ENCODE measurements at regions not wholly inside any gene's neighbourhood (a gene's known extent, or its start where the extent isn't known, plus 50 kb on each side); places are given as distances from the start of the nearest gene placed in this dataset.

- Mint-ChIP-seq H3K4me3 (no peak overlapping the region), H3K9me3 (peaks cover 0 to 3% of the 10 kb centered on the region in 2 donors), H3K4me1 (ENCODE audit: low read depth in 2 of 2) (no peaks in the 10 kb centered on the region), H3K36me3 (ENCODE audit: insufficient read depth) (no peaks in the 10 kb centered on the region), H3K27ac (no peak overlapping the region), H3K27me3 (no peaks in the 10 kb centered on the region)
- DNase-seq = no peak
- no peak for ATAC-seq (replicated peaks)
These were observed 730.2 kb upstream of the RBFOX1 start for GRCh38 chr16:6602405-6602804.

- H3K4me3 Mint-ChIP-seq = no peak overlapping the region
- H3K4me1 Mint-ChIP-seq (ENCODE audit: low read depth in 2 of 2) = no peaks in the 10 kb centered on the region
- DNase-seq (no peak), ATAC-seq (replicated peaks) (no peak)
- peaks cover 0 to 3% of the 10 kb centered on the region in 2 donors for H3K9me3 Mint-ChIP-seq
- no peaks in the 10 kb centered on the region for H3K36me3 Mint-ChIP-seq (ENCODE audit: insufficient read depth)
- H3K27ac Mint-ChIP-seq = no peak overlapping the region
- H3K27me3 Mint-ChIP-seq = no peaks in the 10 kb centered on the region
These were observed 732.5 kb upstream of the RBFOX1 start for GRCh38 chr16:6600167-6600566.

GRCh38 chr16:6593799-6594198, 738.8 kb upstream of the RBFOX1 start:
- DNase-seq (no peak), ATAC-seq (replicated peaks) (no peak)
- H3K9me3 Mint-ChIP-seq = peaks cover 7 to 12% of the 10 kb centered on the region in 2 donors
- no peaks in the 10 kb centered on the region for H3K4me1 Mint-ChIP-seq (ENCODE audit: low read depth in 2 of 2)
- no peak overlapping the region for H3K4me3 Mint-ChIP-seq
- H3K27ac Mint-ChIP-seq = no peak overlapping the region
- no peaks in the 10 kb centered on the region for H3K27me3 Mint-ChIP-seq
- no peaks in the 10 kb centered on the region for H3K36me3 Mint-ChIP-seq (ENCODE audit: insufficient read depth)

- Mint-ChIP-seq H3K27ac (no peak overlapping the region), H3K4me3 (no peak overlapping the region), H3K36me3 (ENCODE audit: insufficient read depth) (no peaks in the 10 kb centered on the region), H3K4me1 (ENCODE audit: low read depth in 2 of 2) (no peaks in the 10 kb centered on the region), H3K9me3 (peaks cover 6 to 16% of the 10 kb centered on the region in 2 donors), H3K27me3 (no peaks in the 10 kb centered on the region)
- DNase-seq (no peak), ATAC-seq (replicated peaks) (no peak)
These were observed 756.0 kb upstream of the RBFOX1 start for GRCh38 chr16:6576606-6577005.

- Mint-ChIP-seq H3K9me3 (peaks cover 6 to 16% of the 10 kb centered on the region in 2 donors), H3K27ac (no peak overlapping the region), H3K36me3 (ENCODE audit: insufficient read depth) (no peaks in the 10 kb centered on the region), H3K4me3 (no peak overlapping the region), H3K27me3 (no peaks in the 10 kb centered on the region), H3K4me1 (ENCODE audit: low read depth in 2 of 2) (no peaks in the 10 kb centered on the region)
- ATAC-seq (replicated peaks) = no peak
- no peak for DNase-seq
These were observed 756.5 kb upstream of the RBFOX1 start for GRCh38 chr16:6576113-6576512.

- no peak for ATAC-seq (replicated peaks)
- peaks cover 6 to 16% of the 10 kb centered on the region in 2 donors for H3K9me3 Mint-ChIP-seq
- no peaks in the 10 kb centered on the region for H3K36me3 Mint-ChIP-seq (ENCODE audit: insufficient read depth)
- H3K27ac Mint-ChIP-seq = no peak overlapping the region
- H3K4me3 Mint-ChIP-seq = no peak overlapping the region
- no peaks in the 10 kb centered on the region for H3K27me3 Mint-ChIP-seq
- H3K4me1 Mint-ChIP-seq (ENCODE audit: low read depth in 2 of 2) = no peaks in the 10 kb centered on the region
- DNase-seq = no peak
These were observed 758.5 kb upstream of the RBFOX1 start for GRCh38 chr16:6574146-6574545.

GRCh38 chr16:6573577-6573976, 759.1 kb upstream of the RBFOX1 start:
- Mint-ChIP-seq H3K27me3 (no peaks in the 10 kb centered on the region), H3K4me1 (ENCODE audit: low read depth in 2 of 2) (no peaks in the 10 kb centered on the region), H3K27ac (no peak overlapping the region), H3K36me3 (ENCODE audit: insufficient read depth) (no peaks in the 10 kb centered on the region), H3K9me3 (peaks cover 6 to 16% of the 10 kb centered on the region in 2 donors), H3K4me3 (no peak overlapping the region)
- DNase-seq (no peak), ATAC-seq (replicated peaks) (no peak)

GRCh38 chr16:6571044-6571443, 761.6 kb upstream of the RBFOX1 start:
- Mint-ChIP-seq H3K27ac (no peak overlapping the region), H3K4me1 (ENCODE audit: low read depth in 2 of 2) (no peaks in the 10 kb centered on the region), H3K4me3 (no peak overlapping the region), H3K9me3 (peaks cover 0 to 3% of the 10 kb centered on the region in 2 donors), H3K36me3 (ENCODE audit: insufficient read depth) (no peaks in the 10 kb centered on the region), H3K27me3 (no peaks in the 10 kb centered on the region)
- ATAC-seq (replicated peaks) (no peak), DNase-seq (no peak)

GRCh38 chr16:6570530-6570929, 762.1 kb upstream of the RBFOX1 start:
- no peak for DNase-seq
- ATAC-seq (replicated peaks) = no peak
- Mint-ChIP-seq H3K27ac (no peak overlapping the region), H3K4me3 (no peak overlapping the region), H3K27me3 (no peaks in the 10 kb centered on the region), H3K9me3 (peaks cover 0 to 1% of the 10 kb centered on the region in 2 donors), H3K36me3 (ENCODE audit: insufficient read depth) (no peaks in the 10 kb centered on the region), H3K4me1 (ENCODE audit: low read depth in 2 of 2) (no peaks in the 10 kb centered on the region)

- ATAC-seq (replicated peaks) (no peak), DNase-seq (no peak)
- no peak overlapping the region for H3K4me3 Mint-ChIP-seq
- H3K4me1 Mint-ChIP-seq (ENCODE audit: low read depth in 2 of 2) = no peaks in the 10 kb centered on the region
- H3K27ac Mint-ChIP-seq = no peak overlapping the region
- no peaks in the 10 kb centered on the region for H3K27me3 Mint-ChIP-seq
- H3K36me3 Mint-ChIP-seq (ENCODE audit: insufficient read depth) = no peaks in the 10 kb centered on the region
- peaks cover 5 to 32% of the 10 kb centered on the region in 2 donors for H3K9me3 Mint-ChIP-seq
These were observed 769.7 kb upstream of the RBFOX1 start for GRCh38 chr16:6562986-6563385.

GRCh38 chr16:6560306-6561100, 772.1 kb upstream of the RBFOX1 start:
- no peaks in the 10 kb centered on the region for H3K36me3 Mint-ChIP-seq (ENCODE audit: insufficient read depth)
- DNase-seq = no peak

GRCh38 chr16:6558661-6559060, 774.0 kb upstream of the RBFOX1 start:
- DNase-seq = no peak
- Mint-ChIP-seq H3K4me3 (no peak overlapping the region), H3K36me3 (ENCODE audit: insufficient read depth) (no peaks in the 10 kb centered on the region), H3K27ac (no peak overlapping the region), H3K4me1 (ENCODE audit: low read depth in 2 of 2) (no peaks in the 10 kb centered on the region), H3K9me3 (peaks cover 8 to 25% of the 10 kb centered on the region in 2 donors), H3K27me3 (no peaks in the 10 kb centered on the region)
- no peak for ATAC-seq (replicated peaks)

More at GRCh38 chr16:6560306-6561100, 772.1 kb upstream of the RBFOX1 start:
- no peaks in the 10 kb centered on the region for H3K4me1 Mint-ChIP-seq (ENCODE audit: low read depth in 2 of 2)
- H3K27ac Mint-ChIP-seq = no peak overlapping the region
- peaks cover 8 to 32% of the 10 kb centered on the region in 2 donors for H3K9me3 Mint-ChIP-seq
- H3K4me3 Mint-ChIP-seq = no peak overlapping the region
- no peaks in the 10 kb centered on the region for H3K27me3 Mint-ChIP-seq
- ATAC-seq (replicated peaks) = no peak

GRCh38 chr16:6558126-6558525, 774.5 kb upstream of the RBFOX1 start:
- Mint-ChIP-seq H3K27me3 (no peaks in the 10 kb centered on the region), H3K4me1 (ENCODE audit: low read depth in 2 of 2) (no peaks in the 10 kb centered on the region), H3K9me3 (peaks cover 12 to 28% of the 10 kb centered on the region in 2 donors), H3K36me3 (ENCODE audit: insufficient read depth) (no peaks in the 10 kb centered on the region), H3K4me3 (no peak overlapping the region), H3K27ac (no peak overlapping the region)
- ATAC-seq (replicated peaks) (no peak), DNase-seq (no peak)

GRCh38 chr16:6557353-6558023, 775.2 kb upstream of the RBFOX1 start:
- no peaks in the 10 kb centered on the region for H3K36me3 Mint-ChIP-seq (ENCODE audit: insufficient read depth)

More at GRCh38 chr16:6557353-6558023, 775.2 kb upstream of the RBFOX1 start:
- H3K27me3 Mint-ChIP-seq = no peaks in the 10 kb centered on the region
- peaks cover 14 to 27% of the 10 kb centered on the region in 2 donors for H3K9me3 Mint-ChIP-seq
- no peak overlapping the region for H3K4me3 Mint-ChIP-seq
- no peak overlapping the region for H3K27ac Mint-ChIP-seq
- no peak for ATAC-seq (replicated peaks)
- H3K4me1 Mint-ChIP-seq (ENCODE audit: low read depth in 2 of 2) = no peaks in the 10 kb centered on the region
- no peak for DNase-seq
